ENCODE measurements at regions not wholly inside any gene's neighbourhood (a gene's known extent, or its start where the extent isn't known, plus 50 kb on each side); places are given as distances from the start of the nearest gene placed in this dataset.

GRCh38 chr2:107263628-107264027, 377.7 kb upstream of the ST6GAL2 start:
- no peak overlapping the region for H3K27ac Mint-ChIP-seq
- no peak for TF ChIP-seq CTCF (IDR thresholded peaks at IDR 0.05)
- no peak overlapping the region for H3K27ac ChIP-seq (ENCODE audit: low read depth in 1 of 2, low read length in 2 of 2)
- no peaks in the 10 kb centered on the region for H3K4me1 ChIP-seq (ENCODE audit: insufficient read depth, low read length)
- CTCF ChIA-PET = no interaction called here
- no peak overlapping the region for H3K4me3 ChIP-seq (ENCODE audit: low read length)
- no peaks in the 10 kb centered on the region for H3K9me3 ChIP-seq (ENCODE audit: control insufficient read depth in 1 of 2, insufficient read depth in 1 of 2, low read length in 2 of 2)
- H3K4me1 Mint-ChIP-seq (ENCODE audit: low read depth) = no peaks in the 10 kb centered on the region
- no peaks in the 10 kb centered on the region for H3K36me3 Mint-ChIP-seq (ENCODE audit: low read depth)
- ATAC-seq (ENCODE audit: poor library complexity) (no peak), DNase-seq (no peak)
- intact Hi-C loops (cut with DNase I, micrococcal nuclease) = no loop called here
- no peak overlapping the region for H3K4me3 Mint-ChIP-seq
- no peaks in the 10 kb centered on the region for H3K9me3 Mint-ChIP-seq
- no peaks in the 10 kb centered on the region for H3K36me3 ChIP-seq (ENCODE audit: insufficient read depth, low read length)
- no peaks in the 10 kb centered on the region for H3K27me3 Mint-ChIP-seq
- no peaks in the 10 kb centered on the region for H3K27me3 ChIP-seq (ENCODE audit: control insufficient read depth in 1 of 2, insufficient read depth in 2 of 2, low read length in 2 of 2)
- POLR2A ChIA-PET = no interaction called here

- Histone ChIP-seq H3K4me3 (ENCODE audit: low read length) (no peak overlapping the region), H3K9me3 (ENCODE audit: control insufficient read depth in 1 of 2, insufficient read depth in 1 of 2, low read length in 2 of 2) (no peaks in the 10 kb centered on the region), H3K4me1 (ENCODE audit: insufficient read depth, low read length) (no peaks in the 10 kb centered on the region), H3K36me3 (ENCODE audit: insufficient read depth, low read length) (no peaks in the 10 kb centered on the region), H3K27ac (ENCODE audit: low read depth in 1 of 2, low read length in 2 of 2) (no peak overlapping the region), H3K27me3 (ENCODE audit: control insufficient read depth in 1 of 2, insufficient read depth in 2 of 2, low read length in 2 of 2) (no peaks in the 10 kb centered on the region)
- no peak for TF ChIP-seq CTCF (IDR thresholded peaks at IDR 0.05)
- Mint-ChIP-seq H3K27me3 (no peaks in the 10 kb centered on the region), H3K4me1 (ENCODE audit: low read depth) (no peaks in the 10 kb centered on the region), H3K9me3 (no peaks in the 10 kb centered on the region), H3K4me3 (no peak overlapping the region), H3K36me3 (ENCODE audit: low read depth) (no peaks in the 10 kb centered on the region), H3K27ac (no peak overlapping the region)
- ChIA-PET CTCF (no interaction called here), POLR2A (no interaction called here)
- intact Hi-C loops (cut with DNase I, micrococcal nuclease) = no loop called here
- no peak for DNase-seq
- ATAC-seq (ENCODE audit: poor library complexity) = no peak
Observed at GRCh38 chr2:107264184-107264583, 378.2 kb upstream of the ST6GAL2 start.

- Histone ChIP-seq H3K4me1 (ENCODE audit: insufficient read depth, low read length) (no peaks in the 10 kb centered on the region), H3K9me3 (ENCODE audit: control insufficient read depth in 1 of 2, insufficient read depth in 1 of 2, low read length in 2 of 2) (no peaks in the 10 kb centered on the region), H3K27ac (ENCODE audit: low read depth in 1 of 2, low read length in 2 of 2) (no peak overlapping the region), H3K27me3 (ENCODE audit: control insufficient read depth in 1 of 2, insufficient read depth in 2 of 2, low read length in 2 of 2) (no peaks in the 10 kb centered on the region), H3K4me3 (ENCODE audit: low read length) (no peak overlapping the region), H3K36me3 (ENCODE audit: insufficient read depth, low read length) (no peaks in the 10 kb centered on the region)
- DNase-seq (no peak), ATAC-seq (ENCODE audit: poor library complexity) (no peak)
- no peaks in the 10 kb centered on the region for H3K4me1 Mint-ChIP-seq (ENCODE audit: low read depth)
- peaks cover 2% of the 10 kb centered on the region for H3K9me3 Mint-ChIP-seq
- ChIA-PET POLR2A (no interaction called here), CTCF (no interaction called here)
- H3K4me3 Mint-ChIP-seq = no peak overlapping the region
- H3K27ac Mint-ChIP-seq = no peak overlapping the region
- no peaks in the 10 kb centered on the region for H3K27me3 Mint-ChIP-seq
- no peak for TF ChIP-seq CTCF (IDR thresholded peaks at IDR 0.05)
- H3K36me3 Mint-ChIP-seq (ENCODE audit: low read depth) = no peaks in the 10 kb centered on the region
- intact Hi-C loops (cut with DNase I, micrococcal nuclease) = no loop called here
Observed at GRCh38 chr2:107266555-107266954, 380.6 kb upstream of the ST6GAL2 start.
